ENCODE measurements at regions not wholly inside any gene's neighbourhood (a gene's known extent, or its start where the extent isn't known, plus 50 kb on each side); places are given as distances from the start of the nearest gene placed in this dataset.

- WGBS: 73% methylated on average over 3 of the region's 3 CpGs
- DNase-seq (ENCODE audit: extremely low spot score): no peak
- Histone ChIP-seq H3K4me1 (no peaks in the 10 kb centered on the region), H3K27ac (replicated peaks in 1 of 4) (no peak overlapping the region), H3K4me3 (no peak overlapping the region), H3K9me3 (no peaks in the 10 kb centered on the region), H3K27me3 (no peaks in the 10 kb centered on the region), H3K36me3 (no peaks in the 10 kb centered on the region)
- intact Hi-C loops (cut with DNase I): no loop called here
- no peak for TF ChIP-seq EP300 (IDR thresholded peaks at IDR 0.05)
- no peak for TF ChIP-seq POLR2AphosphoS5 (IDR thresholded peaks at IDR 0.05)
- TF ChIP-seq POLR2A (IDR thresholded peaks at IDR 0.05; ENCODE audit: low read depth): no peak
- TF ChIP-seq CTCF (IDR thresholded peaks at IDR 0.05): no peak
Observed at GRCh38 chr6:19127081-19127480, 710.1 kb upstream of the ID4 start.

GRCh38 chr6:19128701-19129100, 708.5 kb upstream of the ID4 start:
- Histone ChIP-seq H3K9me3 (no peaks in the 10 kb centered on the region), H3K4me3 (no peak overlapping the region), H3K27me3 (no peaks in the 10 kb centered on the region), H3K27ac (replicated peaks in 1 of 4) (no peak overlapping the region), H3K4me1 (no peaks in the 10 kb centered on the region), H3K36me3 (no peaks in the 10 kb centered on the region)
- intact Hi-C loops (cut with DNase I): no loop called here
- no peak for DNase-seq (ENCODE audit: extremely low spot score)
- no peak for TF ChIP-seq CTCF (IDR thresholded peaks at IDR 0.05)
- no peak for TF ChIP-seq EP300 (IDR thresholded peaks at IDR 0.05)
- TF ChIP-seq POLR2A (IDR thresholded peaks at IDR 0.05; ENCODE audit: low read depth): no peak
- TF ChIP-seq POLR2AphosphoS5 (IDR thresholded peaks at IDR 0.05): no peak
- 92% methylated on average over 8 of the region's 8 CpGs for WGBS

DNA sequence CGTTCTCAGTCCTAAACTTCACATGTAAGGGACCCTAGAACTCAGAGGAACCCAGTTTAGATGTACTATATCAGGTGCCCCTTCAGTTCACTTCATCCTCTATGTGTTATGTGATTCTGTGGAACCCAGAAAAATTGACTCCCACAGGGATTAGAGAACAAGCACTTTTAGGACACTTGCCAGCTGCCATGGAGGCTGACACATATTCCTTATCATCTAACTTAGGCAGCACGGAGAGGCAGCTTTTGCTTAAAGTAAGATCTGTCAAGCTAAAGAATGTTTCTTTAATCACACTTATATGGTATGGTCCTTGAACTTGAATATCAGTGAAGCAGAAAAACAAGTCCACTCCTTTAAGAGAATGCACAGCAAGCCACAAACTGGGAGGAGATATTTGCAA, 701.5 kb upstream of the ID4 start:
- Histone ChIP-seq H3K9me3 (no peaks in the 10 kb centered on the region), H3K27ac (replicated peaks in 1 of 4) (no peak overlapping the region), H3K4me3 (no peak overlapping the region), H3K36me3 (no peaks in the 10 kb centered on the region), H3K27me3 (no peaks in the 10 kb centered on the region), H3K4me1 (peaks cover 0 to 22% (median 12%) of the 10 kb centered on the region in 4 donors)
- intact Hi-C loops (cut with DNase I): no loop called here
- DNase-seq (ENCODE audit: extremely low spot score): no peak
- WGBS: 60% methylated on average over 2 of the region's 2 CpGs
- TF ChIP-seq CTCF (IDR thresholded peaks at IDR 0.05) (no peak), EP300 (IDR thresholded peaks at IDR 0.05) (no peak), POLR2AphosphoS5 (IDR thresholded peaks at IDR 0.05) (no peak), POLR2A (IDR thresholded peaks at IDR 0.05; ENCODE audit: low read depth) (no peak)

DNA sequence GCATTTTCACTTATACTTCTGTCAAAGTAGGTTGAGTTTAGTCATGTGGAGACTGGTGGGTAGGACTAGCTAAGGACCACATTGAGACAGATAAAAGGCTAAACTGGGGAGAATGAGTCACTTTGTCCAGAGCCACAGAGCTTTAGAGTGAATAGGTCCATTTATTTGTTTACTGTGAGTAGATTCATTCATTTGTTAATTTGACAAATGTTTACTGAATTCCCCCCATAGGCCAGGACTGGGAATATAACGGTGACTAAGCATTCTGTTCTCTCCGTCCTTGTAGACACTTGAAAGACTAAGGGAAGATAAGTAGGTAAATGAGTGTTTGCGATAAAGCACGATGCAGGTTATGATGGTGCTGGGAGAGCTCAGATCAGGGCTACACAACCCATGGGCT, 699.7 kb upstream of the ID4 start:
- WGBS: 54% methylated on average over 4 of the region's 4 CpGs

More for the DNA sequence above, 699.7 kb upstream of the ID4 start:
- peaks cover 0 to 30% (median 24%) of the 10 kb centered on the region in 4 donors for H3K4me1 ChIP-seq
- no peak overlapping the region for H3K4me3 ChIP-seq
- intact Hi-C loops (cut with DNase I): no loop called here
- no peaks in the 10 kb centered on the region for H3K9me3 ChIP-seq
- H3K27me3 ChIP-seq: no peaks in the 10 kb centered on the region
- no peak overlapping the region for H3K27ac ChIP-seq (replicated peaks in 1 of 4)
- TF ChIP-seq POLR2AphosphoS5 (IDR thresholded peaks at IDR 0.05) (no peak), EP300 (IDR thresholded peaks at IDR 0.05) (no peak), CTCF (IDR thresholded peaks at IDR 0.05) (no peak), POLR2A (IDR thresholded peaks at IDR 0.05; ENCODE audit: low read depth) (no peak)
- DNase-seq (ENCODE audit: extremely low spot score): no peak
- H3K36me3 ChIP-seq: no peaks in the 10 kb centered on the region

All from esophagus muscularis mucosa (tissue), 4 donors.